DND-41 (cell line): ENCODE measurements at regions not wholly inside any gene's neighbourhood (a gene's known extent, or its start where the extent isn't known, plus 50 kb on each side); places are given as distances from the start of the nearest gene placed in this dataset.

ENCODE experiments used
- ATAC-seq: fragments of 200-7000 bp; cut with Tn5 transposase; 3 replicates; pipeline ENCODE4 v1.9.1; 2021; ENCODE audit warnings: low read depth; ENCODE audit not compliant: insufficient read depth
- DNase-seq: peaks from one replicate; pipeline ENCODE4 v3.0.0-alpha.2; 2020
- H2AFZ ChIP-seq: 2 replicates; pipeline ENCODE4 v1.6.0; 2012; ENCODE audit warnings: low read depth, low read length
- H3K27ac ChIP-seq: 2 replicates; pipeline ENCODE4 v1.5.1; 2012; ENCODE audit warnings: low read length, inconsistent platforms
- H3K27me3 ChIP-seq: fragments of 200-600 bp; sonication (generic); 2 replicates; pipeline ENCODE4 v1.6.0; 2012; ENCODE audit warnings: low read length, mild to moderate bottlenecking, inconsistent platforms; ENCODE audit not compliant: insufficient read depth, poor library complexity
- H3K36me3 ChIP-seq: 2 replicates; pipeline ENCODE4 v1.5.1; 2012; ENCODE audit warnings: low read length, inconsistent platforms; ENCODE audit not compliant: insufficient read depth
- H3K4me1 ChIP-seq: 2 replicates; pipeline ENCODE4 v1.5.1; 2012; ENCODE audit warnings: mild to moderate bottlenecking, low read length; ENCODE audit not compliant: insufficient read depth
- H3K4me2 ChIP-seq: 2 replicates; pipeline ENCODE4 v1.6.0; 2012; ENCODE audit warnings: mild to moderate bottlenecking, moderate library complexity, low read length, inconsistent platforms; ENCODE audit not compliant: insufficient read depth
- H3K4me3 ChIP-seq, 2 experiments: fragments of 200-600 bp in 1 of 2; shearing (Covaris generic) in 1 of 2; 2 replicates each; pipeline ENCODE4 v1.5.1; 2012 to 2016; ENCODE audit warnings: inconsistent platforms in 2 of 2, low read length in 2 of 2, mild to moderate bottlenecking in 2 of 2, low read depth in 1 of 2, moderate library complexity in 1 of 2
- H3K79me2 ChIP-seq: 2 replicates; pipeline ENCODE4 v1.6.0; 2012; ENCODE audit warnings: low read length, inconsistent platforms; ENCODE audit not compliant: insufficient read depth
- H3K9ac ChIP-seq: 2 replicates; pipeline ENCODE4 v1.6.0; 2012; ENCODE audit warnings: low read depth, mild to moderate bottlenecking, inconsistent platforms, low read length, moderate library complexity
- H3K9me3 ChIP-seq: 2 replicates; pipeline ENCODE4 v1.5.1; 2012; ENCODE audit warnings: low read length, moderate library complexity, mild to moderate bottlenecking, inconsistent platforms; ENCODE audit not compliant: insufficient read depth, severe bottlenecking
- H4K20me1 ChIP-seq: 2 replicates; pipeline ENCODE4 v1.6.0; 2012; ENCODE audit warnings: low read length; ENCODE audit not compliant: insufficient read depth
- EZH2 ChIP-seq: IDR thresholded peaks from 3 replicates; pipeline ENCODE4 v1.6.1; 2012; ENCODE audit warnings: borderline replicate concordance, low read depth, mild to moderate bottlenecking, moderate library complexity, low read length, inconsistent platforms; ENCODE audit not compliant: severe bottlenecking
- TF ChIP-seq, protein P1 (sequence below): IDR thresholded peaks from 2 replicates; pipeline ENCODE4 v1.5.1; 2012; ENCODE audit warnings: borderline replicate concordance, low read length, moderate library complexity, mild to moderate bottlenecking; ENCODE audit not compliant: poor library complexity, severe bottlenecking; ENCODE audit errors: extremely low read depth

DNA sequence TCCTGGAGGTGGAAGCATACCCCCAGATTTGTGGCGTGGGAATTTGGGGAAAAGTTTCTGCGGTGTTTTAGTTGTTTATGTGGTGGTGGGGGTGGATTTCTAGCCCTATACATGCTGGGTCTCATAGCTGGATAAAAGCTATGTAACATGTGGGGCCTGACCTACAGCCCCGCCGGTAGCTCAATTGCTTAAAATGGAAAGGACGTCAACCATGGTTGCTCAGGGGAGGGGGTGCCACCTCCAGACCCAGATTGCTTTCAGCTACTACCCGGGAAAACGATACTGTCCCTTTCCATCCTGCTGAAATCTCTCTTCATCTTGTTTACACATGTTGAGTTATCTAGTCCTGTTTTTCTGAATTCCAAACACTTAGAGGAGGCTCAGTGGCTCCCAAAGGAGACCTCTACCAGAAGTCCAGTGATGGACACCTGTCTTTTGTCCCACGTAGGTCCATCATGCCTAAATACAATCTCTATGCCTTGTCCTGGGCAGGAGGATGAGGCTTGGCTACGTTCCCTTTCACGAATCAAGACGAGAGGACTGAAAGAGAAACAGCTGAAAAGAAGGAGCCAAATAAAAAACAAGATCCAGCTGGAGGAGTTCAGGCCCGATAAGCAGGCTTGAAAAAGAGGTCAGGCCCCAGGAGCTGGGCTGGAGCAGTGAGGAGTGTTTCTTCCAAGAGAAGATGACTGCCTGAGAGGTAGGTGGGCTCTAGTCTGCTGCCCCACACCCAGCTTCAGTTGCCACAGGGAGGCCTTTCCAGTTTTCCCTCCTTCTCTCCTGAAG lies 72.1 kb upstream of the TPRG1 start:
- TF ChIP-seq, protein P1, sequence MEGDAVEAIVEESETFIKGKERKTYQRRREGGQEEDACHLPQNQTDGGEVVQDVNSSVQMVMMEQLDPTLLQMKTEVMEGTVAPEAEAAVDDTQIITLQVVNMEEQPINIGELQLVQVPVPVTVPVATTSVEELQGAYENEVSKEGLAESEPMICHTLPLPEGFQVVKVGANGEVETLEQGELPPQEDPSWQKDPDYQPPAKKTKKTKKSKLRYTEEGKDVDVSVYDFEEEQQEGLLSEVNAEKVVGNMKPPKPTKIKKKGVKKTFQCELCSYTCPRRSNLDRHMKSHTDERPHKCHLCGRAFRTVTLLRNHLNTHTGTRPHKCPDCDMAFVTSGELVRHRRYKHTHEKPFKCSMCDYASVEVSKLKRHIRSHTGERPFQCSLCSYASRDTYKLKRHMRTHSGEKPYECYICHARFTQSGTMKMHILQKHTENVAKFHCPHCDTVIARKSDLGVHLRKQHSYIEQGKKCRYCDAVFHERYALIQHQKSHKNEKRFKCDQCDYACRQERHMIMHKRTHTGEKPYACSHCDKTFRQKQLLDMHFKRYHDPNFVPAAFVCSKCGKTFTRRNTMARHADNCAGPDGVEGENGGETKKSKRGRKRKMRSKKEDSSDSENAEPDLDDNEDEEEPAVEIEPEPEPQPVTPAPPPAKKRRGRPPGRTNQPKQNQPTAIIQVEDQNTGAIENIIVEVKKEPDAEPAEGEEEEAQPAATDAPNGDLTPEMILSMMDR, result no peak
- no peak for TF ChIP-seq EZH2

DNA sequence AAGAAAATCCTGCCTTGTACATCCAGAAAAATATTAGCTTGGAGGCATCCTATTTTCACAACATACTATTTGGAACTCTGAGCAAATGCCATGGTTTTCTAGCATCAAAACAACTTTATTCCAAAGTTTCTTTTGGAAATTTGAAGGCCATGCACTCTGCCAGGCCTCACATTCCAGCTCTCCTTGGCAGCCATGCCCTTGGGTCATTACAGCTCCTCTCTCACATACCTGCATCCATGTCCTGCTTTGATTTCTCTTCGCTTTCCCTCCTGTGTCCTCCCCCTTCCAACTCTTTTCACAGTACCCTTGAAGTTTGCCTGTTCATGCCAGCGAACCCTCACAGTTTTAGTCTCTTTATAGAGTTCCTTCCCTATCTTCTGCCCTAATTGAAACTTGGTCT lies 70.9 kb upstream of the TPRG1 start:
- Histone ChIP-seq H3K4me1 (no peaks in the 10 kb centered on the region), H3K36me3 (no peaks in the 10 kb centered on the region), H2AFZ (no peak overlapping the region), H3K27ac (no peak overlapping the region), H3K9me3 (no peaks in the 10 kb centered on the region), H3K4me3 (no peak overlapping the region), H3K4me2 (no peak overlapping the region), H3K9ac (no peak overlapping the region), H4K20me1 (no peaks in the 10 kb centered on the region), H3K79me2 (no peaks in the 10 kb centered on the region), H3K27me3 (no peaks in the 10 kb centered on the region)
- no peak for TF ChIP-seq EZH2
- TF ChIP-seq, protein P1, result no peak
- no peak for DNase-seq
- ATAC-seq, result no peak

More for the DNA sequence above, 72.1 kb upstream of the TPRG1 start:
- Histone ChIP-seq H3K9me3 (no peaks in the 10 kb centered on the region), H2AFZ (no peak overlapping the region), H3K27me3 (no peaks in the 10 kb centered on the region), H3K4me2 (no peak overlapping the region), H3K4me3 (no peak overlapping the region), H3K79me2 (no peaks in the 10 kb centered on the region), H3K27ac (no peak overlapping the region), H3K36me3 (no peaks in the 10 kb centered on the region), H3K4me1 (no peaks in the 10 kb centered on the region), H3K9ac (no peak overlapping the region), H4K20me1 (no peaks in the 10 kb centered on the region)
- ATAC-seq (no peak), DNase-seq (no peak)

DNA sequence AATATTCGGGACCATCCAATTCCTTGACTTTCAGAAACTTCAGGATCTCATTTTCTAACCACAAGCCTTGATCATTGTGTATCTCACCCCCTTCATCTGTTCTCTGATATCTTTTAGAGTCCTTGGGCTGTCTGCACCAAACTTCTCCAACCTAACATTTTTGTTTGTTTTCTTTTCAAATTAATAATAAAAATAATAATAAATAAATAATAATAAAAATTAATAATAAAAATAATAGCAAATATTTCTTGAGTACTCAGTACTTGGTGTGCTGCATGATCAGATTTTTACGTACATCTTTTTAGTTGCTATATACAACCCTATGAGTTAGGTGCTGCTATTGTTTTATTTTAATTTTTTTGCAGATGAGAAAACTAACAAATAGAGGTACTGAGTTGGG lies 70.2 kb upstream of the TPRG1 start:
- DNase-seq, result no peak
- Histone ChIP-seq H3K9ac (no peak overlapping the region), H3K27ac (no peak overlapping the region), H3K36me3 (no peaks in the 10 kb centered on the region), H3K9me3 (no peaks in the 10 kb centered on the region), H2AFZ (no peak overlapping the region), H3K4me3 (no peak overlapping the region), H3K4me1 (no peaks in the 10 kb centered on the region), H3K79me2 (no peaks in the 10 kb centered on the region), H4K20me1 (no peaks in the 10 kb centered on the region), H3K27me3 (no peaks in the 10 kb centered on the region), H3K4me2 (no peak overlapping the region)
- TF ChIP-seq, protein P1, result no peak
- no peak for TF ChIP-seq EZH2
- no peak for ATAC-seq
